ENCODE measurements at regions not wholly inside any gene's neighbourhood (a gene's known extent, or its start where the extent isn't known, plus 50 kb on each side); places are given as distances from the start of the nearest gene placed in this dataset.

DNA sequence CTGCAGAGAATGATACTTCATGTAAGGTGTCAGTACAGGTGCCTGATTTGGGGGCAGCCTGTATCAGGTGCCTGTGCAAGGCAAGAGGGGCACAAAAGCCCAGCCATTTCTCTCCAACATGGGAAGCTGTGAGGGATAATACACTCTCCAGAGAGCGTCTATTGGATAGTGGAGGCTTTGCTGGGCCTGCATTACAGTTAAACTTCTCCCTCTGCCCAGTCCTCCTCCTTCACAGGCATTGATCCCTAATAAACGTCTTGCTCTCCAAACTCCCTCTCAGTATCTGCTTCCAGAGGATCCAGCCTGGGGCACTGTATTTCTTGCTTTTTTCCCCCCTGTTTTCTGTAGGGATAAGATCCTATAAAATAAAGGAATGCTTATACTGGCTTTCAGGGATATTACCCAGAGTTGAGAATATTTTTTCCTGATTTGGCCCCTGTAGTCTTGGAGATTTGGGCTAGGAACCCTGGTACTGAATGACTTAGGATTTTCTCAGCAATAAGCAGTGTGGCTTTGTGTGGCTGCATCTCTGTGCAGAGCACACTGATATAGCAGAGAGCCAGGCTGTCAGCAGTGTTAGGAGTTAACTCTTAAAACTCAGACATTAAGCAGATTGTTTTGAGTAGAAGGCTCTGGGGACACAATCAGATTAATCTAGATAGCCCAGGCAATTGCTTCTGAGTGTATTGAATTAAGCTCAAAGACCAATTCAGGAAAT is 330.6 kb downstream of the CYRIA start:
- TF ChIP-seq CTCF (IDR thresholded peaks at IDR 0.05; ENCODE audit: poor library complexity, severe bottlenecking), result no peak
- TF ChIP-seq EP300 (conservative IDR thresholded peaks at IDR 0.05; ENCODE audit: poor library complexity, severe bottlenecking), result no peak
- no peak for TF ChIP-seq POLR2AphosphoS5 (IDR thresholded peaks at IDR 0.05)
